ENCODE measurements at regions not wholly inside any gene's neighbourhood (a gene's known extent, or its start where the extent isn't known, plus 50 kb on each side); places are given as distances from the start of the nearest gene placed in this dataset.

- ATAC-seq (ENCODE audit: insufficient read depth, low read depth), result no peak
- Histone ChIP-seq H3K9ac (ENCODE audit: low read depth, low read length) (no peak overlapping the region), H3K27ac (ENCODE audit: low read length) (no peak overlapping the region), H3K4me1 (ENCODE audit: insufficient read depth, low read length) (peaks cover 14% of the 10 kb centered on the region; the same call in 1 of the 2 replicates), H3K4me2 (ENCODE audit: insufficient read depth, low read length) (no peak overlapping the region), H3K4me3 (ENCODE audit: low read depth in 1 of 2, low read length in 2 of 2) (no peak overlapping the region), H3K36me3 (ENCODE audit: insufficient read depth, low read length) (no peaks in the 10 kb centered on the region), H4K20me1 (ENCODE audit: insufficient read depth, low read length) (no peaks in the 10 kb centered on the region), H3K27me3 (ENCODE audit: insufficient read depth, low read length, poor library complexity) (no peaks in the 10 kb centered on the region), H3K9me3 (ENCODE audit: insufficient read depth, low read length, severe bottlenecking) (no peaks in the 10 kb centered on the region), H3K79me2 (ENCODE audit: insufficient read depth, low read length) (no peaks in the 10 kb centered on the region), H2AFZ (ENCODE audit: low read depth, low read length) (no peak overlapping the region)
- TF ChIP-seq EZH2 (IDR thresholded peaks at IDR 0.05; ENCODE audit: borderline replicate concordance, low read depth, low read length, severe bottlenecking) (no peak), CTCF (IDR thresholded peaks at IDR 0.05; ENCODE audit: borderline replicate concordance, extremely low read depth, low read length, poor library complexity, severe bottlenecking) (no peak)
- DNase-seq, result no peak
These were observed 517.6 kb downstream of the BNC2 start for GRCh38 chr9:16352791-16353401.

GRCh38 chr9:16356196-16356765 is 514.2 kb downstream of the BNC2 start:
- ATAC-seq (ENCODE audit: insufficient read depth, low read depth) (no peak), DNase-seq (no peak)
- no peaks in the 10 kb centered on the region for H3K9me3 ChIP-seq (ENCODE audit: insufficient read depth, low read length, severe bottlenecking)
- no peak overlapping the region for H3K9ac ChIP-seq (ENCODE audit: low read depth, low read length)
- no peak overlapping the region for H2AFZ ChIP-seq (ENCODE audit: low read depth, low read length)
- H3K79me2 ChIP-seq (ENCODE audit: insufficient read depth, low read length), result no peaks in the 10 kb centered on the region
- H3K36me3 ChIP-seq (ENCODE audit: insufficient read depth, low read length), result no peaks in the 10 kb centered on the region
- H4K20me1 ChIP-seq (ENCODE audit: insufficient read depth, low read length), result no peaks in the 10 kb centered on the region
- no peak overlapping the region for H3K27ac ChIP-seq (ENCODE audit: low read length)
- H3K4me2 ChIP-seq (ENCODE audit: insufficient read depth, low read length), result no peak overlapping the region
- no peaks in the 10 kb centered on the region for H3K4me1 ChIP-seq (ENCODE audit: insufficient read depth, low read length)
- no peak for TF ChIP-seq CTCF (IDR thresholded peaks at IDR 0.05; ENCODE audit: borderline replicate concordance, extremely low read depth, low read length, poor library complexity, severe bottlenecking)
- TF ChIP-seq EZH2 (IDR thresholded peaks at IDR 0.05; ENCODE audit: borderline replicate concordance, low read depth, low read length, severe bottlenecking), result no peak
- H3K4me3 ChIP-seq (ENCODE audit: low read depth in 1 of 2, low read length in 2 of 2), result no peak overlapping the region
- H3K27me3 ChIP-seq (ENCODE audit: insufficient read depth, low read length, poor library complexity), result no peaks in the 10 kb centered on the region

- Histone ChIP-seq H3K9me3 (ENCODE audit: insufficient read depth, low read length, severe bottlenecking) (no peaks in the 10 kb centered on the region), H3K4me3 (ENCODE audit: low read depth in 1 of 2, low read length in 2 of 2) (no peak overlapping the region), H3K9ac (ENCODE audit: low read depth, low read length) (no peak overlapping the region), H3K4me2 (ENCODE audit: insufficient read depth, low read length) (no peak overlapping the region), H3K4me1 (ENCODE audit: insufficient read depth, low read length) (no peaks in the 10 kb centered on the region), H3K79me2 (ENCODE audit: insufficient read depth, low read length) (no peaks in the 10 kb centered on the region), H2AFZ (ENCODE audit: low read depth, low read length) (no peak overlapping the region), H3K36me3 (ENCODE audit: insufficient read depth, low read length) (no peaks in the 10 kb centered on the region), H3K27me3 (ENCODE audit: insufficient read depth, low read length, poor library complexity) (no peaks in the 10 kb centered on the region), H3K27ac (ENCODE audit: low read length) (no peak overlapping the region), H4K20me1 (ENCODE audit: insufficient read depth, low read length) (no peaks in the 10 kb centered on the region)
- TF ChIP-seq CTCF (IDR thresholded peaks at IDR 0.05; ENCODE audit: borderline replicate concordance, extremely low read depth, low read length, poor library complexity, severe bottlenecking) (no peak), EZH2 (IDR thresholded peaks at IDR 0.05; ENCODE audit: borderline replicate concordance, low read depth, low read length, severe bottlenecking) (no peak)
- ATAC-seq (ENCODE audit: insufficient read depth, low read depth) (no peak), DNase-seq (no peak)
These were observed 512.6 kb downstream of the BNC2 start for GRCh38 chr9:16357828-16358227.

All from DND-41 (cell line).